Trophoblast cell (in vitro differentiated cells and primary cell): ENCODE measurements at regions not wholly inside any gene's neighbourhood (a gene's known extent, or its start where the extent isn't known, plus 50 kb on each side); places are given as distances from the start of the nearest gene placed in this dataset.

Experiments used
- DNase-seq, 2 donors: peaks; one replicate each; pipeline ENCODE4 v3.0.0-alpha.2; 2016
- H2AFZ ChIP-seq: 2 replicates; pipeline ENCODE4 v1.6.1; 2013; ENCODE audit warnings: low read length, moderate library complexity, mild to moderate bottlenecking; ENCODE audit not compliant: insufficient read depth, poor library complexity
- H2AK5ac ChIP-seq: 2 replicates; pipeline ENCODE4 v1.6.1; 2013; ENCODE audit warnings: mild to moderate bottlenecking, low read length
- H2BK120ac ChIP-seq: 2 replicates; pipeline ENCODE4 v1.6.1; 2013; ENCODE audit warnings: low read length, mild to moderate bottlenecking, moderate library complexity; ENCODE audit not compliant: insufficient read depth, poor library complexity
- H2BK12ac ChIP-seq: 2 replicates; pipeline ENCODE4 v1.6.1; 2013; ENCODE audit warnings: mild to moderate bottlenecking, low read length, moderate library complexity
- H2BK5ac ChIP-seq: 2 replicates; pipeline ENCODE4 v1.6.1; 2013; ENCODE audit warnings: low read length, low read depth, moderate library complexity, mild to moderate bottlenecking; ENCODE audit not compliant: poor library complexity
- H3K14ac ChIP-seq: 2 replicates; pipeline ENCODE4 v1.6.1; 2013; ENCODE audit warnings: mild to moderate bottlenecking, low read length
- H3K18ac ChIP-seq: 2 replicates; pipeline ENCODE4 v1.6.1; 2013; ENCODE audit warnings: mild to moderate bottlenecking, low read length
- H3K23ac ChIP-seq: 2 replicates; pipeline ENCODE4 v1.6.1; 2013; ENCODE audit warnings: low read length
- H3K27ac ChIP-seq: 2 replicates; pipeline ENCODE4 v1.5.1; 2013; ENCODE audit warnings: low read depth, mild to moderate bottlenecking, inconsistent platforms, low read length, moderate library complexity
- H3K27me3 ChIP-seq: 2 replicates; pipeline ENCODE4 v1.6.1; 2013; ENCODE audit warnings: inconsistent platforms, mild to moderate bottlenecking, low read length, moderate library complexity; ENCODE audit not compliant: insufficient read depth
- H3K36me3 ChIP-seq, 2 experiments: 1 replicate in 1 of 2; 2 replicates in 1 of 2; pipeline ENCODE4 v1.6.1; 2013; ENCODE audit warnings: low read length in 2 of 2, mild to moderate bottlenecking in 2 of 2, moderate library complexity in 1 of 2; ENCODE audit not compliant: insufficient read depth in 2 of 2, control insufficient read depth in 1 of 2
- H3K4ac ChIP-seq: 2 replicates; pipeline ENCODE4 v1.6.1; 2013; ENCODE audit warnings: low read depth, mild to moderate bottlenecking, low read length, moderate library complexity
- H3K4me1 ChIP-seq, 2 experiments: 1 replicate in 1 of 2; 2 replicates in 1 of 2; pipeline ENCODE4 v1.6.1; 2013; ENCODE audit warnings: low read length in 2 of 2, mild to moderate bottlenecking in 2 of 2, moderate library complexity in 1 of 2; ENCODE audit not compliant: insufficient read depth in 2 of 2, control insufficient read depth in 1 of 2
- H3K4me2 ChIP-seq: 2 replicates; pipeline ENCODE4 v1.6.1; 2013; ENCODE audit warnings: inconsistent platforms, mild to moderate bottlenecking, low read length, moderate library complexity
- H3K4me3 ChIP-seq: 2 replicates; pipeline ENCODE4 v1.5.1; 2013; ENCODE audit warnings: mild to moderate bottlenecking, low read depth, low read length, inconsistent platforms
- H3K79me1 ChIP-seq: one replicate; pipeline ENCODE4 v1.6.1; 2013; ENCODE audit warnings: low read length
- H3K79me2 ChIP-seq: 2 replicates; pipeline ENCODE4 v1.6.1; 2013; ENCODE audit warnings: low read length, mild to moderate bottlenecking; ENCODE audit not compliant: control insufficient read depth, insufficient read depth, poor library complexity
- H3K9ac ChIP-seq: 2 replicates; pipeline ENCODE4 v1.6.1; 2013; ENCODE audit warnings: mild to moderate bottlenecking, low read length
- H3K9me3 ChIP-seq: 2 replicates; pipeline ENCODE4 v1.6.1; 2013; ENCODE audit warnings: low read depth, mild to moderate bottlenecking, control low read depth, inconsistent platforms, low read length; ENCODE audit not compliant: insufficient read depth
- H4K12ac ChIP-seq: 2 replicates; pipeline ENCODE4 v1.6.1; 2013; ENCODE audit warnings: low read depth, mild to moderate bottlenecking, low read length, moderate library complexity
- H4K8ac ChIP-seq: 2 replicates; pipeline ENCODE4 v1.6.1; 2013; ENCODE audit warnings: low read depth, mild to moderate bottlenecking, low read length, moderate library complexity
- H4K91ac ChIP-seq: one replicate; pipeline ENCODE4 v1.6.1; 2013; ENCODE audit warnings: low read depth, mild to moderate bottlenecking, low read length, moderate library complexity
- WGBS: extraction: QIAGEN DNeasy Blood & Tissue Kit; methylation state at CpG from one replicate; pipeline ENCODE4 v1.1.7; 2013; ENCODE audit warnings: missing lambda C conversion rate; ENCODE audit not compliant: insufficient read length, insufficient coverage; ENCODE audit errors: extremely low coverage; 5-methylcytosine and 5-hydroxymethylcytosine counted together

DNA sequence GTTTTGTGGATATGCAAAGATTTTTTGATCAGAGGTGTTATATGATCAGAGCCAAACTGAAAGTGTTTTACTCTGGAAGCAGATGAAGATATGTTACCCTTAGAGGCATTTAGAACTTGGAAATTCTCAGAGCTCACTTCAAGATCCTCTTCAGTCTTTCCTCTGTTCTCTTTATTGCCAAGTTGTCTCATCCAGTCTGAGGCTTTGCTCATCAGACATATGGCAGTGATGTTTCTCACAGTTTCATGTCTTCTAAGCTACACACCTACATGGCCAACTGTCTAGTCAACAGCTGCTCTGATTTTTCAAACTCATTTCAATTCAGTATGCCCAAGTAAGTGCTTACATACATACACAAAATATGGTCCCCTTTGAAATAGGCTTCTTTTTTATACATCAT, 1504.3 kb upstream of the PIK3C3 start:
- no peak overlapping the region for H4K8ac ChIP-seq
- H4K91ac ChIP-seq = no peak overlapping the region
- no peak overlapping the region for H3K4ac ChIP-seq
- H2AFZ ChIP-seq = no peak overlapping the region
- H3K79me2 ChIP-seq = no peaks in the 10 kb centered on the region
- H3K27ac ChIP-seq = no peak overlapping the region
- no peak overlapping the region for H2AK5ac ChIP-seq
- H3K9ac ChIP-seq = no peak overlapping the region
- H2BK12ac ChIP-seq = no peak overlapping the region
- H3K23ac ChIP-seq = no peak overlapping the region
- H3K79me1 ChIP-seq = no peaks in the 10 kb centered on the region
- H3K36me3 ChIP-seq = no peaks in the 10 kb centered on the region
- H3K9me3 ChIP-seq = no peaks in the 10 kb centered on the region
- H3K27me3 ChIP-seq = no peaks in the 10 kb centered on the region
- H3K4me3 ChIP-seq = no peak overlapping the region
- no peak overlapping the region for H3K18ac ChIP-seq
- no peak overlapping the region for H2BK120ac ChIP-seq
- no peak overlapping the region for H2BK5ac ChIP-seq
- H4K12ac ChIP-seq = no peak overlapping the region
- no peaks in the 10 kb centered on the region for H3K4me1 ChIP-seq
- H3K14ac ChIP-seq = no peak overlapping the region
- no peak overlapping the region for H3K4me2 ChIP-seq
- DNase-seq = no peak

DNA sequence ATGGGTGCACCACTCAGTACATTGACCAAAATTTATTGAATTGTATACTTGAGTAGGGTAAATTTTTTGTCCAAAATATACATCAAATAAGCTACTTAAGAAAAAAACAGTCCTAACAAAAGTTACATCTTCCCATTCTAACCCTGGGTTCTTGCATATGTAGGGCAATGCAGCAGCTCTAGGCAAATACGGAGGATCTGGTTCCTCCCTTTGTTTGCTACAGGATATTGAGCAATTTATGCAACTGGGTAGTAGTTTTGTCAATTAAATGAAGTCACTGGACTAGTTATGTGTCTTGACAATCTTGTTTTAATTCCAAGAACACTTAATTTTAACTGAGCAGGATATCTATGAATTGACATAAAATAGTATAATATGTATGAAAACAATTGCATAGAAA, 1507.2 kb upstream of the PIK3C3 start:
- H3K36me3 ChIP-seq = no peaks in the 10 kb centered on the region
- H3K79me2 ChIP-seq = no peaks in the 10 kb centered on the region
- H3K27ac ChIP-seq = no peak overlapping the region
- WGBS = no CpG with 5 or more reads among the region's 1 CpG
- no peaks in the 10 kb centered on the region for H3K79me1 ChIP-seq
- H2BK12ac ChIP-seq = no peak overlapping the region
- H3K27me3 ChIP-seq = no peaks in the 10 kb centered on the region
- no peak overlapping the region for H2AK5ac ChIP-seq
- H3K4ac ChIP-seq = no peak overlapping the region
- H3K18ac ChIP-seq = no peak overlapping the region
- no peak overlapping the region for H2BK5ac ChIP-seq
- no peak overlapping the region for H2AFZ ChIP-seq
- H3K4me3 ChIP-seq = no peak overlapping the region
- no peak overlapping the region for H3K9ac ChIP-seq
- H4K8ac ChIP-seq = no peak overlapping the region
- H3K4me2 ChIP-seq = no peak overlapping the region
- H3K9me3 ChIP-seq = no peaks in the 10 kb centered on the region
- no peak overlapping the region for H3K14ac ChIP-seq
- no peaks in the 10 kb centered on the region for H3K4me1 ChIP-seq
- H2BK120ac ChIP-seq = no peak overlapping the region
- no peak overlapping the region for H4K12ac ChIP-seq
- DNase-seq = no peak
- no peak overlapping the region for H3K23ac ChIP-seq
- no peak overlapping the region for H4K91ac ChIP-seq

DNA sequence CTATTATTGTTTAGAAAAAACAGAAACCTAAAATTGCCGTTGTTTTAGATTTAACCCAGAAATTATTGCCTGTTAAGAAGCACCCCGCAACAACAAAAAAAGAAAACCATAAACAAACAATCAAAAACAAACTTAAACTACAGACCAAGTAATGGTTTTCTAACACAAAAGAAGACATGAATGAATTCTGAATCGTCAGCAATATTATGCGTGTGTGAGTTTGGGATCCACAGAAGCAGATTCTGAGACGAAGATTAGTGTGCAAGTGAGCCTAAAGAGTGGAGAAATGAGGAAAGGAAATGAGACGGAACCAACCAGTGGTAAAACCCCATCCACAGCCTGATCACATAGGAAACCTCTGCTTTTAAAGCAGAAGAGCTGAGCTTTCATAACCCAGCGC, 1514.9 kb upstream of the PIK3C3 start:
- Histone ChIP-seq H3K4me1 (no peaks in the 10 kb centered on the region), H2AK5ac (no peak overlapping the region), H3K4me3 (no peak overlapping the region), H3K9me3 (no peaks in the 10 kb centered on the region), H3K79me1 (no peaks in the 10 kb centered on the region), H2AFZ (no peak overlapping the region), H3K14ac (no peak overlapping the region), H3K36me3 (no peaks in the 10 kb centered on the region), H3K4me2 (no peak overlapping the region), H3K9ac (no peak overlapping the region), H4K8ac (no peak overlapping the region), H2BK12ac (no peak overlapping the region), H3K27me3 (no peaks in the 10 kb centered on the region), H3K4ac (no peak overlapping the region), H2BK5ac (no peak overlapping the region), H2BK120ac (no peak overlapping the region), H3K18ac (no peak overlapping the region), H3K27ac (no peak overlapping the region), H4K12ac (no peak overlapping the region), H3K79me2 (no peaks in the 10 kb centered on the region), H4K91ac (no peak overlapping the region), H3K23ac (no peak overlapping the region)
- WGBS = no CpG with 5 or more reads among the region's 7 CpGs
- DNase-seq = no peak

GRCh38 chr18:40437517-40437916, 1517.5 kb upstream of the PIK3C3 start:
- Histone ChIP-seq H2AK5ac (no peak overlapping the region), H2BK12ac (no peak overlapping the region), H3K27ac (no peak overlapping the region), H3K79me2 (no peaks in the 10 kb centered on the region), H4K91ac (no peak overlapping the region), H3K4me2 (no peak overlapping the region), H3K23ac (no peak overlapping the region), H4K12ac (no peak overlapping the region), H3K36me3 (no peaks in the 10 kb centered on the region), H2AFZ (no peak overlapping the region), H2BK120ac (no peak overlapping the region), H3K4me3 (no peak overlapping the region), H3K79me1 (no peaks in the 10 kb centered on the region), H3K14ac (no peak overlapping the region), H3K18ac (no peak overlapping the region), H3K9me3 (no peaks in the 10 kb centered on the region), H3K27me3 (no peaks in the 10 kb centered on the region), H2BK5ac (no peak overlapping the region), H3K4me1 (no peaks in the 10 kb centered on the region), H3K9ac (no peak overlapping the region), H3K4ac (no peak overlapping the region), H4K8ac (no peak overlapping the region)
- WGBS = no CpG with 5 or more reads among the region's 3 CpGs
- DNase-seq = no peak
